ENCODE measurements at regions not wholly inside any gene's neighbourhood (a gene's known extent, or its start where the extent isn't known, plus 50 kb on each side); places are given as distances from the start of the nearest gene placed in this dataset.
A peak's percentile ranks its signal among the peaks of the same experiment; 100 is the strongest.

DNA sequence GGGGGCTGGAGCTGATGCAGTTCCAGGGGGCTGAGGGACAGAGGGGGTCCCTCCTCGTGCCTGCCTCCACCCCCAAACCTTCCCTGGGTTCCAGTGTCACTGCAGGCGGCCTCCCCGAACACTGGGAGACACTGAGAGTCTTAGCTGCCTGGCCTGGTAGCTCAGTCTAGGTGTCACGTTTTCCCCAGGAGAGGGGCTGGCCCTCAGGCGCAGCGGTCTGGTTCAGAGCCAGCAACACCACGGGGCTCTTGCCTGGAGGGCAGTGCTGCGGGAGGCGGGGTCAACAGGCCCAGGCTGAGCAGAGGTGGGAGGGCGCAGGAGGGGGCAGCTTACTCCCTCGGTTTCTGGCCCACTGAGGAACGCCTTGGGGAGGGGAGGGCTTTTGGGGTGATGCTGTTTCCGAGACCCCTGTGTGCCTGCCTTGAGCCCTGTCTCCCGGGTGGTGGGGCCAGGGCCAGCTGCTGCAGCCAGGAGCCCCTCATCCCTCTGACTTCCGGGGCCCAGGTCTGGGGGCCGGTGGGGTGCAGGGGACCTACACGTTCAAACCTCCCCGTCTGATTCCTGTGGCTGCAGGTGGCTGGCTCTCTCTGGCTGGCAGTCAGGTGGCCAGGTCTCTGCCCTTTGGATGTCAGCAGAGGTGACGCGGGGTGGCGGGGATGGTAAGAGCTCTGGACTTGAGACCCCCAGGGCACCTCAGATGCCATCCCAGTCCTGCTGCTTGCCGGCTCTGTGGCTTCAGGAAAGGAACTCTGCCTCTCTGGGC is 89.3 kb upstream of the GSE1 start (continued):
- TF ChIP-seq WIZ (CRISPR knock-in tag; IDR thresholded peaks at IDR 0.05) (peak; percentile 23; the same call in 1 of the 2 replicates), TMF1 (CRISPR knock-in tag; IDR thresholded peaks at IDR 0.05; ENCODE audit: low read depth) (no peak), SMARCC2 (IDR thresholded peaks at IDR 0.05) (no peak), RBM22 (optimal IDR thresholded peaks at IDR 0.05; ENCODE audit: low read length) (no peak), ZNF446 (CRISPR knock-in tag; IDR thresholded peaks at IDR 0.05) (no peak), SIX1 (CRISPR knock-in tag; IDR thresholded peaks at IDR 0.05; ENCODE audit: borderline replicate concordance) (peak; percentile 11; the same call in 1 of the 2 replicates), ATF2 (CRISPR knock-in tag; IDR thresholded peaks at IDR 0.05) (no peak; the same call in 1 of the 2 replicates), ZNF619 (CRISPR knock-in tag; IDR thresholded peaks at IDR 0.05) (0 out of 2 replicates have a peak, but pooled peaks have one; percentile 17), IKZF1 (IDR thresholded peaks at IDR 0.05) (no peak), MAF1 (CRISPR knock-in tag; IDR thresholded peaks at IDR 0.05; ENCODE audit: borderline replicate concordance) (peak; percentile 52), ISL2 (CRISPR knock-in tag; IDR thresholded peaks at IDR 0.05) (no peak), JUN (CRISPR knock-in tag; IDR thresholded peaks at IDR 0.05) (no peak), TCF7 (IDR thresholded peaks at IDR 0.05; ENCODE audit: low read depth) (no peak), ZFX (CRISPR knock-in tag; IDR thresholded peaks at IDR 0.05; ENCODE audit: low read depth) (peak; percentile 61; the same call in 1 of the 2 replicates), POLR2AphosphoS2 (IDR thresholded peaks at IDR 0.05; ENCODE audit: low read depth, low read length) (no peak), ZNF567 (CRISPR knock-in tag; IDR thresholded peaks at IDR 0.05; ENCODE audit: borderline replicate concordance) (0 out of 2 replicates have a peak, but pooled peaks have one; percentile 59), ZNF343 (CRISPR knock-in tag; IDR thresholded peaks at IDR 0.05) (no peak), GFI1 (CRISPR knock-in tag; IDR thresholded peaks at IDR 0.05; ENCODE audit: borderline replicate concordance) (no peak), ZFY (CRISPR knock-in tag; IDR thresholded peaks at IDR 0.05) (peak; percentile 60; the same call in 1 of the 2 replicates), ASH2L (IDR thresholded peaks at IDR 0.05; ENCODE audit: insufficient read length, low read depth, low read length) (no peak), ZNF772 (CRISPR knock-in tag; IDR thresholded peaks at IDR 0.05) (peak; percentile 60; the same call in 1 of the 2 replicates), BRCA1 (CRISPR knock-in tag; IDR thresholded peaks at IDR 0.05) (0 out of 2 replicates have a peak, but pooled peaks have one; percentile 44), CREB3 (CRISPR knock-in tag; IDR thresholded peaks at IDR 0.05) (no peak), ZNF362 (CRISPR knock-in tag; IDR thresholded peaks at IDR 0.05; ENCODE audit: borderline replicate concordance) (no peak), YEATS2 (CRISPR knock-in tag; IDR thresholded peaks at IDR 0.05; ENCODE audit: borderline replicate concordance) (no peak), ZC3H13 (CRISPR knock-in tag; IDR thresholded peaks at IDR 0.05) (no peak)
- TF ChIP-seq, protein P1, sequence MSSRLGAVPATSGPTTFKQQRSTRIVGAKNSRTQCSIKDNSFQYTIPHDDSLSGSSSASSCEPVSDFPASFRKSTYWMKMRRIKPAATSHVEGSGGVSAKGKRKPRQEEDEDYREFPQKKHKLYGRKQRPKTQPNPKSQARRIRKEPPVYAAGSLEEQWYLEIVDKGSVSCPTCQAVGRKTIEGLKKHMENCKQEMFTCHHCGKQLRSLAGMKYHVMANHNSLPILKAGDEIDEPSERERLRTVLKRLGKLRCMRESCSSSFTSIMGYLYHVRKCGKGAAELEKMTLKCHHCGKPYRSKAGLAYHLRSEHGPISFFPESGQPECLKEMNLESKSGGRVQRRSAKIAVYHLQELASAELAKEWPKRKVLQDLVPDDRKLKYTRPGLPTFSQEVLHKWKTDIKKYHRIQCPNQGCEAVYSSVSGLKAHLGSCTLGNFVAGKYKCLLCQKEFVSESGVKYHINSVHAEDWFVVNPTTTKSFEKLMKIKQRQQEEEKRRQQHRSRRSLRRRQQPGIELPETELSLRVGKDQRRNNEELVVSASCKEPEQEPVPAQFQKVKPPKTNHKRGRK (CRISPR knock-in tag; IDR thresholded peaks at IDR 0.05) = no peak
